Prostate gland (tissue), 2 donors: ENCODE measurements at regions not wholly inside any gene's neighbourhood (a gene's known extent, or its start where the extent isn't known, plus 50 kb on each side); places are given as distances from the start of the nearest gene placed in this dataset.

Source experiments
- CTCF ChIP-seq, 4 experiments: fragments of 200-600 bp in 2 of 4; fragments of 450-650 bp in 2 of 4; sonication (generic) in 2 of 4; IDR thresholded peaks; 1 replicate in 3 of 4; 2 replicates in 1 of 4; pipeline ENCODE4 v1.5.1; 2016 to 2019; ENCODE audit warnings: antibody characterized with exemption in 4 of 4, mild to moderate bottlenecking in 2 of 4, moderate library complexity in 2 of 4
- POLR2A ChIP-seq: fragments of 450-650 bp; IDR thresholded peaks from one replicate; pipeline ENCODE4 v1.6.1; 2016; ENCODE audit warnings: antibody characterized with exemption, mild to moderate bottlenecking
- POLR2AphosphoS5 ChIP-seq: sonication (generic); formaldehyde crosslinking; IDR thresholded peaks from one replicate; pipeline ENCODE4 v1.6.1; 2017; ENCODE audit warnings: antibody characterized with exemption

- no peak for TF ChIP-seq CTCF (IDR thresholded peaks at IDR 0.05)
- no peak for TF ChIP-seq POLR2A
- TF ChIP-seq POLR2AphosphoS5, result no peak
These were observed 158.0 kb upstream of the UBE2E1 start for GRCh38 chr3:23647706-23648258.
